ENCODE measurements at regions not wholly inside any gene's neighbourhood (a gene's known extent, or its start where the extent isn't known, plus 50 kb on each side); places are given as distances from the start of the nearest gene placed in this dataset.

GRCh38 chr7:12137283-12137682 is 73.8 kb upstream of the TMEM106B start:
- TF ChIP-seq KLF16 (tag by site-specific recombination; IDR thresholded peaks at IDR 0.05) (no peak), ZBTB1 (tag by site-specific recombination; IDR thresholded peaks at IDR 0.05) (no peak), PATZ1 (tag by site-specific recombination; IDR thresholded peaks at IDR 0.05) (no peak), ZNF302 (tag by site-specific recombination; IDR thresholded peaks at IDR 0.05; ENCODE audit: low read depth) (no peak), ZBTB11 (tag by site-specific recombination; conservative IDR thresholded peaks at IDR 0.05; ENCODE audit: low read depth) (no peak), ZNF274 (IDR thresholded peaks at IDR 0.05; ENCODE audit: low read length) (no peak), ZNF274 (tag by site-specific recombination; IDR thresholded peaks at IDR 0.05; ENCODE audit: borderline replicate concordance) (no peak), ZNF155 (tag by site-specific recombination; IDR thresholded peaks at IDR 0.05) (no peak), SCRT2 (tag by site-specific recombination; IDR thresholded peaks at IDR 0.05) (no peak), YY1 (tag by site-specific recombination; IDR thresholded peaks at IDR 0.05) (no peak), ZNF426 (tag by site-specific recombination; IDR thresholded peaks at IDR 0.05) (no peak), KLF1 (tag by site-specific recombination; IDR thresholded peaks at IDR 0.05) (no peak), TCF7L2 (IDR thresholded peaks at IDR 0.05; ENCODE audit: borderline replicate concordance, low read depth, low read length) (no peak)
- TF ChIP-seq, protein P1, sequence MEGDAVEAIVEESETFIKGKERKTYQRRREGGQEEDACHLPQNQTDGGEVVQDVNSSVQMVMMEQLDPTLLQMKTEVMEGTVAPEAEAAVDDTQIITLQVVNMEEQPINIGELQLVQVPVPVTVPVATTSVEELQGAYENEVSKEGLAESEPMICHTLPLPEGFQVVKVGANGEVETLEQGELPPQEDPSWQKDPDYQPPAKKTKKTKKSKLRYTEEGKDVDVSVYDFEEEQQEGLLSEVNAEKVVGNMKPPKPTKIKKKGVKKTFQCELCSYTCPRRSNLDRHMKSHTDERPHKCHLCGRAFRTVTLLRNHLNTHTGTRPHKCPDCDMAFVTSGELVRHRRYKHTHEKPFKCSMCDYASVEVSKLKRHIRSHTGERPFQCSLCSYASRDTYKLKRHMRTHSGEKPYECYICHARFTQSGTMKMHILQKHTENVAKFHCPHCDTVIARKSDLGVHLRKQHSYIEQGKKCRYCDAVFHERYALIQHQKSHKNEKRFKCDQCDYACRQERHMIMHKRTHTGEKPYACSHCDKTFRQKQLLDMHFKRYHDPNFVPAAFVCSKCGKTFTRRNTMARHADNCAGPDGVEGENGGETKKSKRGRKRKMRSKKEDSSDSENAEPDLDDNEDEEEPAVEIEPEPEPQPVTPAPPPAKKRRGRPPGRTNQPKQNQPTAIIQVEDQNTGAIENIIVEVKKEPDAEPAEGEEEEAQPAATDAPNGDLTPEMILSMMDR (tag by site-specific recombination; IDR thresholded peaks at IDR 0.05): no peak
- TF ChIP-seq, protein P2, sequence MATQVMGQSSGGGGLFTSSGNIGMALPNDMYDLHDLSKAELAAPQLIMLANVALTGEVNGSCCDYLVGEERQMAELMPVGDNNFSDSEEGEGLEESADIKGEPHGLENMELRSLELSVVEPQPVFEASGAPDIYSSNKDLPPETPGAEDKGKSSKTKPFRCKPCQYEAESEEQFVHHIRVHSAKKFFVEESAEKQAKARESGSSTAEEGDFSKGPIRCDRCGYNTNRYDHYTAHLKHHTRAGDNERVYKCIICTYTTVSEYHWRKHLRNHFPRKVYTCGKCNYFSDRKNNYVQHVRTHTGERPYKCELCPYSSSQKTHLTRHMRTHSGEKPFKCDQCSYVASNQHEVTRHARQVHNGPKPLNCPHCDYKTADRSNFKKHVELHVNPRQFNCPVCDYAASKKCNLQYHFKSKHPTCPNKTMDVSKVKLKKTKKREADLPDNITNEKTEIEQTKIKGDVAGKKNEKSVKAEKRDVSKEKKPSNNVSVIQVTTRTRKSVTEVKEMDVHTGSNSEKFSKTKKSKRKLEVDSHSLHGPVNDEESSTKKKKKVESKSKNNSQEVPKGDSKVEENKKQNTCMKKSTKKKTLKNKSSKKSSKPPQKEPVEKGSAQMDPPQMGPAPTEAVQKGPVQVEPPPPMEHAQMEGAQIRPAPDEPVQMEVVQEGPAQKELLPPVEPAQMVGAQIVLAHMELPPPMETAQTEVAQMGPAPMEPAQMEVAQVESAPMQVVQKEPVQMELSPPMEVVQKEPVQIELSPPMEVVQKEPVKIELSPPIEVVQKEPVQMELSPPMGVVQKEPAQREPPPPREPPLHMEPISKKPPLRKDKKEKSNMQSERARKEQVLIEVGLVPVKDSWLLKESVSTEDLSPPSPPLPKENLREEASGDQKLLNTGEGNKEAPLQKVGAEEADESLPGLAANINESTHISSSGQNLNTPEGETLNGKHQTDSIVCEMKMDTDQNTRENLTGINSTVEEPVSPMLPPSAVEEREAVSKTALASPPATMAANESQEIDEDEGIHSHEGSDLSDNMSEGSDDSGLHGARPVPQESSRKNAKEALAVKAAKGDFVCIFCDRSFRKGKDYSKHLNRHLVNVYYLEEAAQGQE (tag by site-specific recombination; IDR thresholded peaks at IDR 0.05): no peak

Measured in HEK293 (cell line).